Activated T-helper 1 cell treated with anti-CD3 and anti-CD28 coated beads, Interleukin-12 subunit alpha, Interleukin-12 subunit beta, Interleukin-2, Interleukin-4 antibody, amounts not matched to agents 30 ng/mL and 10 ng/mL and 1 ng/mL, durations not matched to agents 14 hours and 24 hours and 36 hours (primary cell): ENCODE measurements at regions not wholly inside any gene's neighbourhood (a gene's known extent, or its start where the extent isn't known, plus 50 kb on each side); places are given as distances from the start of the nearest gene placed in this dataset.

Source experiments
- DNase-seq: peaks from one replicate; pipeline ENCODE4 v3.0.0; 2021; ENCODE audit warnings: low spot score
- H3K27ac Mint-ChIP-seq: one replicate; pipeline ENCODE4 v1.8.0; 2021; ENCODE audit warnings: mild to moderate bottlenecking, mixed read lengths
- H3K27me3 Mint-ChIP-seq: one replicate; pipeline ENCODE4 v1.8.0; 2022; ENCODE audit warnings: mild to moderate bottlenecking, moderate library complexity, mixed read lengths; ENCODE audit not compliant: insufficient read depth
- H3K36me3 Mint-ChIP-seq: one replicate; pipeline ENCODE4 v1.8.0; 2021; ENCODE audit warnings: low read depth, mixed read lengths
- H3K4me1 Mint-ChIP-seq: one replicate; pipeline ENCODE4 v1.8.0; 2021; ENCODE audit warnings: low read depth, mixed read lengths
- H3K4me3 Mint-ChIP-seq: one replicate; pipeline ENCODE4 v1.8.0; 2021; ENCODE audit warnings: mild to moderate bottlenecking, moderate library complexity, mixed read lengths
- H3K9me3 Mint-ChIP-seq: one replicate; pipeline ENCODE4 v1.8.0; 2021; ENCODE audit warnings: mixed read lengths
- intact Hi-C: fragments of 100-400 bp; cut with micrococcal nuclease; formaldehyde crosslinking; loops from one replicate; pipeline ENCODE4 v1.15.1; 2024

GRCh38 chr4:125398263-125399002 is 83.7 kb downstream of the FAT4 start:
- Mint-ChIP-seq H3K27me3 (no peaks in the 10 kb centered on the region), H3K27ac (no peak overlapping the region), H3K4me3 (no peak overlapping the region), H3K4me1 (no peaks in the 10 kb centered on the region), H3K9me3 (no peaks in the 10 kb centered on the region), H3K36me3 (no peaks in the 10 kb centered on the region)
- DNase-seq, result no peak
- intact Hi-C loops, result no loop called here

GRCh38 chr4:125400756-125401155 is 86.0 kb downstream of the FAT4 start:
- Mint-ChIP-seq H3K36me3 (no peaks in the 10 kb centered on the region), H3K4me3 (no peak overlapping the region), H3K9me3 (no peaks in the 10 kb centered on the region), H3K27me3 (no peaks in the 10 kb centered on the region), H3K27ac (no peak overlapping the region), H3K4me1 (no peaks in the 10 kb centered on the region)
- no peak for DNase-seq
- intact Hi-C loops, result no loop called here

- no peak for DNase-seq
- Mint-ChIP-seq H3K4me1 (no peaks in the 10 kb centered on the region), H3K27me3 (no peaks in the 10 kb centered on the region), H3K27ac (no peak overlapping the region), H3K36me3 (no peaks in the 10 kb centered on the region), H3K9me3 (no peaks in the 10 kb centered on the region), H3K4me3 (no peak overlapping the region)
- intact Hi-C loops, result no loop called here
These were observed 87.0 kb downstream of the FAT4 start for GRCh38 chr4:125401784-125402183.

GRCh38 chr4:125420526-125420925 is 105.8 kb downstream of the FAT4 start:
- no peak for DNase-seq
- no peaks in the 10 kb centered on the region for H3K27me3 Mint-ChIP-seq
- peaks cover 6% of the 10 kb centered on the region for H3K9me3 Mint-ChIP-seq
- H3K4me3 Mint-ChIP-seq, result no peak overlapping the region
- H3K4me1 Mint-ChIP-seq, result no peaks in the 10 kb centered on the region
- H3K36me3 Mint-ChIP-seq, result no peaks in the 10 kb centered on the region
- intact Hi-C loops, result no loop called here
- H3K27ac Mint-ChIP-seq, result no peak overlapping the region

GRCh38 chr4:125421547-125421946 is 106.8 kb downstream of the FAT4 start:
- H3K27ac Mint-ChIP-seq, result no peak overlapping the region
- peaks cover 6% of the 10 kb centered on the region for H3K9me3 Mint-ChIP-seq
- H3K27me3 Mint-ChIP-seq, result no peaks in the 10 kb centered on the region
- intact Hi-C loops, result no loop called here
- DNase-seq, result no peak
- no peak overlapping the region for H3K4me3 Mint-ChIP-seq
- H3K4me1 Mint-ChIP-seq, result no peaks in the 10 kb centered on the region
- H3K36me3 Mint-ChIP-seq, result no peaks in the 10 kb centered on the region

GRCh38 chr4:125423124-125423523 is 108.4 kb downstream of the FAT4 start:
- Mint-ChIP-seq H3K27me3 (no peaks in the 10 kb centered on the region), H3K9me3 (peaks cover 6% of the 10 kb centered on the region), H3K4me3 (no peak overlapping the region), H3K36me3 (no peaks in the 10 kb centered on the region), H3K4me1 (no peaks in the 10 kb centered on the region), H3K27ac (no peak overlapping the region)
- DNase-seq, result no peak
- intact Hi-C loops, result no loop called here

- Mint-ChIP-seq H3K4me1 (no peaks in the 10 kb centered on the region), H3K27me3 (no peaks in the 10 kb centered on the region), H3K27ac (no peak overlapping the region), H3K36me3 (no peaks in the 10 kb centered on the region), H3K4me3 (no peak overlapping the region), H3K9me3 (peaks cover 6% of the 10 kb centered on the region)
- no peak for DNase-seq
- intact Hi-C loops, result no loop called here
These were observed 114.1 kb downstream of the FAT4 start for GRCh38 chr4:125428832-125429231.

- intact Hi-C loops, result no loop called here
- H3K27me3 Mint-ChIP-seq, result no peaks in the 10 kb centered on the region
These were observed 115.3 kb downstream of the FAT4 start for GRCh38 chr4:125430086-125430485.

GRCh38 chr4:125432078-125432477 is 117.3 kb downstream of the FAT4 start:
- intact Hi-C loops, result no loop called here
- H3K4me3 Mint-ChIP-seq, result no peak overlapping the region
- no peaks in the 10 kb centered on the region for H3K4me1 Mint-ChIP-seq
- no peak overlapping the region for H3K27ac Mint-ChIP-seq
- no peaks in the 10 kb centered on the region for H3K36me3 Mint-ChIP-seq
- DNase-seq, result no peak
- H3K9me3 Mint-ChIP-seq, result no peaks in the 10 kb centered on the region
- H3K27me3 Mint-ChIP-seq, result no peaks in the 10 kb centered on the region

More at GRCh38 chr4:125430086-125430485, 115.3 kb downstream of the FAT4 start:
- no peak for DNase-seq
- H3K4me3 Mint-ChIP-seq, result no peak overlapping the region
- H3K27ac Mint-ChIP-seq, result no peak overlapping the region
- no peaks in the 10 kb centered on the region for H3K36me3 Mint-ChIP-seq
- H3K9me3 Mint-ChIP-seq, result no peaks in the 10 kb centered on the region
- H3K4me1 Mint-ChIP-seq, result no peaks in the 10 kb centered on the region

- no peaks in the 10 kb centered on the region for H3K9me3 Mint-ChIP-seq
- H3K36me3 Mint-ChIP-seq, result no peaks in the 10 kb centered on the region
- no peak overlapping the region for H3K27ac Mint-ChIP-seq
- H3K4me3 Mint-ChIP-seq, result no peak overlapping the region
- no peak for DNase-seq
- H3K4me1 Mint-ChIP-seq, result no peaks in the 10 kb centered on the region
- intact Hi-C loops, result no loop called here
- H3K27me3 Mint-ChIP-seq, result no peaks in the 10 kb centered on the region
These were observed 118.7 kb downstream of the FAT4 start for GRCh38 chr4:125433453-125433852.

GRCh38 chr4:125434136-125434535 is 119.4 kb downstream of the FAT4 start:
- H3K27me3 Mint-ChIP-seq, result no peaks in the 10 kb centered on the region
- H3K4me3 Mint-ChIP-seq, result no peak overlapping the region
- no peak overlapping the region for H3K27ac Mint-ChIP-seq
- no peak for DNase-seq
- no peaks in the 10 kb centered on the region for H3K36me3 Mint-ChIP-seq
- intact Hi-C loops, result no loop called here
- H3K4me1 Mint-ChIP-seq, result no peaks in the 10 kb centered on the region
- no peaks in the 10 kb centered on the region for H3K9me3 Mint-ChIP-seq

GRCh38 chr4:125440814-125441213 is 126.1 kb downstream of the FAT4 start:
- H3K27ac Mint-ChIP-seq, result no peak overlapping the region
- no peak overlapping the region for H3K4me3 Mint-ChIP-seq
- H3K27me3 Mint-ChIP-seq, result no peaks in the 10 kb centered on the region
- no peak for DNase-seq
- H3K9me3 Mint-ChIP-seq, result no peaks in the 10 kb centered on the region
- intact Hi-C loops, result no loop called here
- H3K36me3 Mint-ChIP-seq, result no peaks in the 10 kb centered on the region
- H3K4me1 Mint-ChIP-seq, result no peaks in the 10 kb centered on the region

- Mint-ChIP-seq H3K27ac (no peak overlapping the region), H3K27me3 (no peaks in the 10 kb centered on the region), H3K4me3 (no peak overlapping the region), H3K4me1 (no peaks in the 10 kb centered on the region), H3K36me3 (no peaks in the 10 kb centered on the region), H3K9me3 (no peaks in the 10 kb centered on the region)
- DNase-seq, result no peak
- intact Hi-C loops, result no loop called here
These were observed 129.4 kb downstream of the FAT4 start for GRCh38 chr4:125444166-125444565.

GRCh38 chr4:125445525-125445924 is 130.8 kb downstream of the FAT4 start:
- no peak overlapping the region for H3K27ac Mint-ChIP-seq
- H3K4me1 Mint-ChIP-seq, result no peaks in the 10 kb centered on the region
- DNase-seq, result no peak
- H3K9me3 Mint-ChIP-seq, result no peaks in the 10 kb centered on the region
- H3K27me3 Mint-ChIP-seq, result no peaks in the 10 kb centered on the region
- intact Hi-C loops, result no loop called here
- H3K36me3 Mint-ChIP-seq, result no peaks in the 10 kb centered on the region
- H3K4me3 Mint-ChIP-seq, result no peak overlapping the region
